ENCODE measurements at regions not wholly inside any gene's neighbourhood (a gene's known extent, or its start where the extent isn't known, plus 50 kb on each side); places are given as distances from the start of the nearest gene placed in this dataset.

DNA sequence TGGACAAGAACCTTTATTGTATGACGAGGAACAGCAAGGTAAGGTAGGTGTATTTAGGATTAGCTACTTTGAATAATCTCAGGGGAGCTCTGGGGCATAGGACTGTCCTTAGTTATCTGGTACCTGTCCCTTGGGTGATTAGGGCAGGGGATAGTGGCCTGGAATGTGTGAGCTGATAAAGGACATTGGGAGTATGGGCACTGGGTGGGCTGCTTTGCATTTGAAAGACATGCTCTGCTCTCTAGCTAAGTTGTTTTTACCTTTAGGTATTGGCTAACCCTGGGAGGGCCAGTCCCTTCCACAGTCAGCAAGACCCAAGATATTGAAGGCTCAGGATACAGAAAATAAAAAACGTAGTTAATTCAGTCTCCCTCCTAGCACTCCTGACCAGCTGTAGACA lies 282.8 kb upstream of the C9orf72 start:
- no peaks in the 10 kb centered on the region for H3K9me3 ChIP-seq
- DNase-seq = no peak
- H3K4me3 ChIP-seq = no peak overlapping the region
- intact Hi-C loops (cut with DNase I) = no loop called here
- TF ChIP-seq, protein P1, sequence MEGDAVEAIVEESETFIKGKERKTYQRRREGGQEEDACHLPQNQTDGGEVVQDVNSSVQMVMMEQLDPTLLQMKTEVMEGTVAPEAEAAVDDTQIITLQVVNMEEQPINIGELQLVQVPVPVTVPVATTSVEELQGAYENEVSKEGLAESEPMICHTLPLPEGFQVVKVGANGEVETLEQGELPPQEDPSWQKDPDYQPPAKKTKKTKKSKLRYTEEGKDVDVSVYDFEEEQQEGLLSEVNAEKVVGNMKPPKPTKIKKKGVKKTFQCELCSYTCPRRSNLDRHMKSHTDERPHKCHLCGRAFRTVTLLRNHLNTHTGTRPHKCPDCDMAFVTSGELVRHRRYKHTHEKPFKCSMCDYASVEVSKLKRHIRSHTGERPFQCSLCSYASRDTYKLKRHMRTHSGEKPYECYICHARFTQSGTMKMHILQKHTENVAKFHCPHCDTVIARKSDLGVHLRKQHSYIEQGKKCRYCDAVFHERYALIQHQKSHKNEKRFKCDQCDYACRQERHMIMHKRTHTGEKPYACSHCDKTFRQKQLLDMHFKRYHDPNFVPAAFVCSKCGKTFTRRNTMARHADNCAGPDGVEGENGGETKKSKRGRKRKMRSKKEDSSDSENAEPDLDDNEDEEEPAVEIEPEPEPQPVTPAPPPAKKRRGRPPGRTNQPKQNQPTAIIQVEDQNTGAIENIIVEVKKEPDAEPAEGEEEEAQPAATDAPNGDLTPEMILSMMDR (IDR thresholded peaks at IDR 0.05) = no peak
- no peak for ATAC-seq
- no peaks in the 10 kb centered on the region for H3K36me3 ChIP-seq
- no peak overlapping the region for H3K27ac ChIP-seq
- H3K4me1 ChIP-seq = no peaks in the 10 kb centered on the region
- H3K27me3 ChIP-seq = no peaks in the 10 kb centered on the region

GRCh38 chr9:27856748-27857147 lies 283.5 kb upstream of the C9orf72 start:
- Histone ChIP-seq H3K27me3 (no peaks in the 10 kb centered on the region), H3K36me3 (no peaks in the 10 kb centered on the region), H3K4me3 (no peak overlapping the region), H3K9me3 (no peaks in the 10 kb centered on the region), H3K4me1 (no peaks in the 10 kb centered on the region), H3K27ac (no peak overlapping the region)
- TF ChIP-seq, protein P1 (IDR thresholded peaks at IDR 0.05) = no peak
- DNase-seq (no peak), ATAC-seq (no peak)
- intact Hi-C loops (cut with DNase I) = no loop called here

DNA sequence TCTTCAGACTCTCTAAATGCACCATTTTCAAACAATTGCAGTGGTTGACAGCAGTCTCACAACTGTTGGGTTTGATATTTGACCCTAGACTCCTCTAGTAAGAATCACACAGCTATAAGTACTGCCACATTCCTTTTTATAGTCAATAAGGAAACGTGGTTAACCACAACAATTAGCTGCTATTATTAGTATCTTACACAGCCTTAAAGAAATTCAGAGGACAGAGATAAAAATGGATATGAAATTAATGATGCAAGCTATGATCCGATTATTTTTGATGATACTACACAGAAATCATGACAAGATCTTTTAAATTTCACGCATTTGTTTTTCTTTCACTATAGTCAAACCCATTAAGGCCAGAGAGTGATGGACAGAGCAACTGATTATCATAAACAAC lies 288.6 kb upstream of the C9orf72 start:
- Histone ChIP-seq H3K4me3 (no peak overlapping the region), H3K27me3 (no peaks in the 10 kb centered on the region), H3K4me1 (no peaks in the 10 kb centered on the region), H3K27ac (no peak overlapping the region), H3K9me3 (no peaks in the 10 kb centered on the region), H3K36me3 (no peaks in the 10 kb centered on the region)
- ATAC-seq = no peak
- intact Hi-C loops (cut with DNase I) = no loop called here
- DNase-seq = no peak
- TF ChIP-seq, protein P1 (IDR thresholded peaks at IDR 0.05) = no peak

DNA sequence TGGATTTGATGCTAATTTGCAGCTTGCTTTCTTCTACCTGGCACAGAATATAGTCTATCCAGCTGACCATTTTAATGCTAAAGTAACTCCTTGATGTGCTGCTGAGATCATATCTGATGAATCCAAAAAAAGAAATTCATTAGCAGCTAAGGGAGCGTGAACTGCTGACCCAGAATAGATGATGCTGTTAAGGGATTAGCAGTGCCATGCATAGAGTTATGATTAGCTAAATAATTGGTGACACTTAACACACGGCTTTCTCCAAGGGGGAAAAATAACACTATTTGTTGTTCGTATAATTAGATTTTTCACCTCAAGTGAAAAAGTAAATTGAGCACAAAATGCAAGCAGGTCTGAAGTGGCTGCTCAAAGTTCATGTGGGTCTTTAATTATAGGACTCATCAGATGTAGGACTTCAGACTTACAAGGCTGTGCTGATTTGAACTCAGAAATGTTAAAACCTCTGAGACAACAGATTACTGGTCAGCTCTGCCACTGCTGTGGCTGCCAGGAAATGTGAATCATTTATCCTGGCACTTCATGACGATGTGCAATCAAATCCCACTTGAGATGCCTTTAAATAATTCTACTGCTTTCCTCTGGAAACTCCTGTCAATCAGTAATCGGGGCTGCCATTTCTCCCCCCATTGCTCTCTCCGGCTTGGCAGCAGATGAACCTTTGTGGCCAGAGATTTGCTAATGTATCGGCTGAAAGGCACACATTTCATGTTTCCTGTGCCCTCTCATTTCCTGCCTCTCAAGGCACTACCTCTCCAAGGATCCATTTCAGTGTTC lies 291.6 kb upstream of the C9orf72 start:
- TF ChIP-seq, protein P1 (IDR thresholded peaks at IDR 0.05) = no peak
- Histone ChIP-seq H3K9me3 (no peaks in the 10 kb centered on the region), H3K27ac (peak overlapping the region in 1 of 2 donors; percentile 53), H3K36me3 (no peaks in the 10 kb centered on the region), H3K27me3 (no peaks in the 10 kb centered on the region), H3K4me1 (no peaks in the 10 kb centered on the region), H3K4me3 (no peak overlapping the region)
- peak in 2 of 4 donors; percentile 33 to 38 for DNase-seq
- peak; percentile 84 for ATAC-seq
- intact Hi-C loops (cut with DNase I) = no loop called here

DNA sequence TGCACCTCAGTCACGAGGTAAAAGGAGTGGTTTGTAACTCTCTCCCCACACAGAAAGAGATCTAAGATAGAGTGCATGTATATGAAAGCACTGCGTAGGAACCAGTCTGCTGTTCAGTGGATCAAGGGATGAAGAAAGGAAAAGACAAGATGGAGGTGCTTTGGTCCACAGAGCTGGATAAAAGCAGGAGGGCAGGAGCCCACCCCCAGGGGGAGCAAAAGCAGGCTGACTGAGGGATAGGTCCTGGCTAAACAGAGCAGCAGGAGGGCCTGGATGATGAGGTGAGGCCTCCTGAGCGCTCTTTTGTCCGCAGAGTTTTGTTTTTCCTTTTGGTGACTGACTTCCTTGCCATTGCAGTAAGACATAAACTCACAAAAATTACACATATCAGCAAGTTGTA lies 293.5 kb upstream of the C9orf72 start:
- no peak for ATAC-seq
- H3K27ac ChIP-seq = no peak overlapping the region
- no peaks in the 10 kb centered on the region for H3K27me3 ChIP-seq
- intact Hi-C loops (cut with DNase I) = no loop called here
- H3K4me3 ChIP-seq = no peak overlapping the region
- no peaks in the 10 kb centered on the region for H3K9me3 ChIP-seq
- TF ChIP-seq, protein P1 (IDR thresholded peaks at IDR 0.05) = no peak
- no peak for DNase-seq
- H3K36me3 ChIP-seq = no peaks in the 10 kb centered on the region
- no peaks in the 10 kb centered on the region for H3K4me1 ChIP-seq
